ENCODE measurements at regions not wholly inside any gene's neighbourhood (a gene's known extent, or its start where the extent isn't known, plus 50 kb on each side); places are given as distances from the start of the nearest gene placed in this dataset.

GRCh38 chr1:17943506-17943905 is 164.1 kb upstream of the IGSF21 start:
- TF ChIP-seq GATA2 (IDR thresholded peaks at IDR 0.05; ENCODE audit: low read depth, low read length): no peak
- no peak for TF ChIP-seq GATA3 (IDR thresholded peaks at IDR 0.05; ENCODE audit: low read depth, low read length)
